ENCODE measurements at regions not wholly inside any gene's neighbourhood (a gene's known extent, or its start where the extent isn't known, plus 50 kb on each side); places are given as distances from the start of the nearest gene placed in this dataset.

GRCh38 chr10:88213065-88213605, 349.7 kb downstream of the PTEN start:
- H2AFZ ChIP-seq (ENCODE audit: low read depth) = no peak overlapping the region
- no peak overlapping the region for H3K4me2 ChIP-seq
- H3K4me1 ChIP-seq (ENCODE audit: low read depth, poor library complexity, severe bottlenecking) = no peaks in the 10 kb centered on the region
- H3K27me3 ChIP-seq (ENCODE audit: insufficient read depth, low read depth) = no peaks in the 10 kb centered on the region
- H3K36me3 ChIP-seq (ENCODE audit: insufficient read depth) = no peaks in the 10 kb centered on the region
- no peak for TF ChIP-seq CTCF (conservative IDR thresholded peaks at IDR 0.05; ENCODE audit: low read depth, low read length)
- no peak overlapping the region for H3K9ac ChIP-seq
- H3K4me3 ChIP-seq (IDR thresholded peaks at IDR 0.05; ENCODE audit: insufficient read depth, low read depth, low read length) = no peak overlapping the region
- no peak overlapping the region for H3K27ac ChIP-seq
- no peaks in the 10 kb centered on the region for H3K79me2 ChIP-seq (ENCODE audit: insufficient read depth, low read depth)
- H4K20me1 ChIP-seq (ENCODE audit: insufficient read depth) = no peaks in the 10 kb centered on the region

- Histone ChIP-seq H3K27ac (no peak overlapping the region), H3K4me3 (IDR thresholded peaks at IDR 0.05; ENCODE audit: insufficient read depth, low read depth, low read length) (no peak overlapping the region), H3K4me2 (no peak overlapping the region), H2AFZ (ENCODE audit: low read depth) (no peak overlapping the region), H3K4me1 (ENCODE audit: low read depth, poor library complexity, severe bottlenecking) (no peaks in the 10 kb centered on the region), H4K20me1 (ENCODE audit: insufficient read depth) (no peaks in the 10 kb centered on the region), H3K9ac (no peak overlapping the region), H3K79me2 (ENCODE audit: insufficient read depth, low read depth) (no peaks in the 10 kb centered on the region), H3K36me3 (ENCODE audit: insufficient read depth) (no peaks in the 10 kb centered on the region), H3K27me3 (ENCODE audit: insufficient read depth, low read depth) (no peaks in the 10 kb centered on the region)
- TF ChIP-seq CTCF (conservative IDR thresholded peaks at IDR 0.05; ENCODE audit: low read depth, low read length) = no peak
These were observed 353.6 kb downstream of the PTEN start for GRCh38 chr10:88216976-88217375.

- H2AFZ ChIP-seq (ENCODE audit: low read depth) = no peak overlapping the region
- H4K20me1 ChIP-seq (ENCODE audit: insufficient read depth) = no peaks in the 10 kb centered on the region
- H3K36me3 ChIP-seq (ENCODE audit: insufficient read depth) = no peaks in the 10 kb centered on the region
- no peak overlapping the region for H3K27ac ChIP-seq
- no peak overlapping the region for H3K9ac ChIP-seq
- no peaks in the 10 kb centered on the region for H3K4me1 ChIP-seq (ENCODE audit: low read depth, poor library complexity, severe bottlenecking)
- H3K4me2 ChIP-seq = no peak overlapping the region
- no peak for TF ChIP-seq CTCF (conservative IDR thresholded peaks at IDR 0.05; ENCODE audit: low read depth, low read length)
- no peak overlapping the region for H3K4me3 ChIP-seq (IDR thresholded peaks at IDR 0.05; ENCODE audit: insufficient read depth, low read depth, low read length)
- no peaks in the 10 kb centered on the region for H3K27me3 ChIP-seq (ENCODE audit: insufficient read depth, low read depth)
- H3K79me2 ChIP-seq (ENCODE audit: insufficient read depth, low read depth) = no peaks in the 10 kb centered on the region
These were observed 354.9 kb downstream of the PTEN start for GRCh38 chr10:88218362-88218761.

GRCh38 chr10:88219753-88220152, 356.3 kb downstream of the PTEN start:
- H2AFZ ChIP-seq (ENCODE audit: low read depth) = no peak overlapping the region
- H3K4me3 ChIP-seq (IDR thresholded peaks at IDR 0.05; ENCODE audit: insufficient read depth, low read depth, low read length) = no peak overlapping the region
- no peak for TF ChIP-seq CTCF (conservative IDR thresholded peaks at IDR 0.05; ENCODE audit: low read depth, low read length)
- no peak overlapping the region for H3K9ac ChIP-seq
- H3K27ac ChIP-seq = no peak overlapping the region
- no peaks in the 10 kb centered on the region for H4K20me1 ChIP-seq (ENCODE audit: insufficient read depth)
- no peaks in the 10 kb centered on the region for H3K79me2 ChIP-seq (ENCODE audit: insufficient read depth, low read depth)
- no peaks in the 10 kb centered on the region for H3K4me1 ChIP-seq (ENCODE audit: low read depth, poor library complexity, severe bottlenecking)
- H3K27me3 ChIP-seq (ENCODE audit: insufficient read depth, low read depth) = no peaks in the 10 kb centered on the region
- no peak overlapping the region for H3K4me2 ChIP-seq
- H3K36me3 ChIP-seq (ENCODE audit: insufficient read depth) = no peaks in the 10 kb centered on the region
